Activated T-helper 1 cell treated with anti-CD3 and anti-CD28 coated beads, Interleukin-2, amount 50 U/mL, for 16 hours (primary cell): ENCODE measurements at regions not wholly inside any gene's neighbourhood (a gene's known extent, or its start where the extent isn't known, plus 50 kb on each side); places are given as distances from the start of the nearest gene placed in this dataset.

Experiments
- DNase-seq, 2 donors: peaks; one replicate each; pipeline ENCODE4 v3.0.0-alpha.2; 2020; ENCODE audit warnings: low read depth in 1 of 2, low spot score in 1 of 2

DNA sequence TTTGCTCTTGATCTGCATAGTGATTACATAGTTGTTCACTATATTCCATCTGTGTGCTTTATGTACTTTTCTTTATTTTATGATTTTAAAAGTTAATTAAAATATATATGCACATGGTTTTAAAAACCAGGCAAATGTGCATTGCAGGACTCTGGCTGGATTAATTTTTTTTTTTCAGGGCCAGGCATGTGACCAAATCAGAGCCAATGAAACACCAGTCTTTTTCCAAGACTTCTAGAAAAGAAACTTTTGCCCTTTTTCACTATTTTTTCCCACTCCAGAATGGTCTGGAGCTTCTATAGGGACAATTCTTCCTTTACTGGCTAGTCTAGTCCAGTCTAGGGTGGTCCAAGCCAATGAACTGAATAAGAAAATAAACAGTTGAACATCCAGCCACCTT lies 198.1 kb upstream of the FBXO11 start:
- DNase-seq = no peak

DNA sequence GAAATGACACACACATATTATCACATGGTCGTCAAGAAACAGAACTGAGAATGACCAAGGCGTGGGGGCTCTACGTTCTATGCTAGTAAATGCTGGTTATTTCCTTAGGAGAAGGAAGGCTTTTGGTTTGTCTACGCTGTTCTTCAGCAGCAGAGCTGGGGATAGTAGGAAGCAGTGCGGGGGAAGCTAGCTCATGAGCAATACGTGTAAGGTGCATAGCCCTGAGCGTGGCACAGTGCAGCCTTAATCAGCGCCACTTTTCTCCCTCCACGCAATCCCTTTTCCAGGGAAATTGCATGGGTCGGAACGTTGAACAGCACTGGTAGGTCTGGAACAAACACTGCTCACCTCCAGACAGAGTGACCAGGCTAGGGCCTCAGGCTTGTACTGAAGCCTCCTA lies 199.6 kb upstream of the FBXO11 start:
- DNase-seq = no peak

DNA sequence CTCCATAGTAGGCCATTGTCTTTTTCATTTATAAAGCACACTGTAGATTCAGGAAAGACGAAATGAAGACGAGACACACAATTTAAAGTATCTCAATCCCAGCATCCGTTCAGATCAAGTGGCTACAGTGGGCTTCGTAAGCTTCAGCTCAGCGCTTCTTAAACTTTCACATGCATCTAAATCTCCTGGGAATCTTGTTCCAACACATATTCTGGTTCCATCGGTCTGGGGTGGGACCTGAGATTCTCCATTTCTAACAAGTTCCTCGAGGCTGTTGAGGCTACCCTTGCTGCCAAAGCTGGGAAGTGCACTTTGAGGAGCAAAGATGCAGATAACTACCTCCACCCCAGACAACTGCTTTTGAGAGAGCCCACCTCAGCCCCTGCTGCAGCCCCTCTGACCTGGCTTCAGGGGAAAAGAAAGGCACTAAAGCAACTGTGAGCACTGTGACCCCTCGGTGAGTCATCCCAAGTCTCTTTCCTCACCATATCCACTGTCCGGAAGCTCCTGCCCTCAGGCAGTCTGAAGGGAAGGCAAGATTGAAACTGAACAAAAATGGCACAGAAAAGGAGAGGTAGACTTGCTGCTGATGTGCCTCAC lies 201.1 kb upstream of the FBXO11 start:
- no peak for DNase-seq

DNA sequence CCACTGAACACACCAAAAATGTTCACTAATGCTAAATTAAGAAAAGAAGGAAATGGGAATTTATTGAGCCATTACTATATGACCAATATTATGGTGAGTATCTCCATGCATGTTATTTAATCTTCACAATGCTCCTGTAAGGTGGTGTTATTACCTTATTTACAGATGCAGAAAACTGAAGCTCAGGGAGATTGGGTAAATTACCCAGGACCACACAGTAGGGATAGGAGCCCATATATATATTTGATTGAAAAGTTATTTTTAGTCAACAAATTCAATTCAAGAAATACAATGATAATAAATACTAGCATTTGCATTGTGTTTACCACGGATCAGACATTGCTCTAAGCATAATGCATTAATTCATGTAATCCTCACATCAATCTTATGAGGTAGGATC lies 202.2 kb upstream of the FBXO11 start:
- no peak for DNase-seq

DNA sequence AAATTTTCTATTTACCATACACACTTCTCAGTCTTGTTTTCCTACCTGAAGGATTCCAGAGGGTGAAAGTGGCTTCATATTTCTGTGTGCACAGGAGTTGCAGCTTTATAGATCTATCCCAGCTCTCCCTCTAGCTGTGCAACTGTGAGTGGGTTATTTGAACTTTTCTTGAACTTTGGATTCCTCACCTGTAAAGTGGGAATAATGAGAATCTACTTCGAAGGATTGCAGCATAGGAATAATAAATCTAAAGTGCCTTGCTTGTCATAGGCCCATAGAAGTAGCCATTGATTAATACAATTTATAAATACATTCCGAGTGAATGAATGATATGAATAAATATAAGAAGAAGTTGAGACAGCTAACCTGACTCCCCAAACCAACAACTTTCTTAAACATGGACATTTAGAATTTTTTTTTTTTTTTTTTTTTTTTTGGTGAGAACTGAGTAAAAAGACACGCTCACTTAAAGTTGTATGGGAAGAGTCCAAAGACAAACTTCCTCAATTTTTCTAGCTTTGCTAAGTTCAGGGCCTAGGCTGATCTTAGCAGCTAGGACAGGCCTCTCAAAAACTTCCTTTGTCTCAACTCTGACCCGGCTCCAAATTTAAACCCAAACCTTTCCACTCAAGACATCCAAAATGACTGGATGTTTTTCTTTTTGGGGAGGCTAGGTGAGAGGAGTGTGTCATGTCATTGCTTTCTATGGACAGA lies 203.3 kb upstream of the FBXO11 start:
- no peak for DNase-seq

DNA sequence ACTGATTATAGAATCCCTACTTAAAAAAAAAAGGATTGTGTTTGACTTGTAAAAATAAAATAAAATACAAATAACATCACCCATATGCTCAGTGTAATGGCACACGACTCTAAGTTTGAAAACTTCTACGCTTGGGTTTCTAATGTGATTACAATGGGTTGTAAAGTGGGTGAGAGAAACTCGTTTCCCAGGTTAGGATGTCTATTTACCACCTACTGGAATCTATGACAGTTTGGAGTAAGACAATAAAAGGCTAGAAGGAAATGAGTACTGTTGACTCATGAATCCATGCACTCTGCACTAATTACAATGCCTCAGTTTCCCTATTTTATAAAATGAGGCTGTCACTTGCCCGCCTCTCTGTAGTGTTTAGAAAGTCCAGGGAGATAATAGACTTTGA lies 204.0 kb upstream of the FOXN2 start:
- no peak for DNase-seq

DNA sequence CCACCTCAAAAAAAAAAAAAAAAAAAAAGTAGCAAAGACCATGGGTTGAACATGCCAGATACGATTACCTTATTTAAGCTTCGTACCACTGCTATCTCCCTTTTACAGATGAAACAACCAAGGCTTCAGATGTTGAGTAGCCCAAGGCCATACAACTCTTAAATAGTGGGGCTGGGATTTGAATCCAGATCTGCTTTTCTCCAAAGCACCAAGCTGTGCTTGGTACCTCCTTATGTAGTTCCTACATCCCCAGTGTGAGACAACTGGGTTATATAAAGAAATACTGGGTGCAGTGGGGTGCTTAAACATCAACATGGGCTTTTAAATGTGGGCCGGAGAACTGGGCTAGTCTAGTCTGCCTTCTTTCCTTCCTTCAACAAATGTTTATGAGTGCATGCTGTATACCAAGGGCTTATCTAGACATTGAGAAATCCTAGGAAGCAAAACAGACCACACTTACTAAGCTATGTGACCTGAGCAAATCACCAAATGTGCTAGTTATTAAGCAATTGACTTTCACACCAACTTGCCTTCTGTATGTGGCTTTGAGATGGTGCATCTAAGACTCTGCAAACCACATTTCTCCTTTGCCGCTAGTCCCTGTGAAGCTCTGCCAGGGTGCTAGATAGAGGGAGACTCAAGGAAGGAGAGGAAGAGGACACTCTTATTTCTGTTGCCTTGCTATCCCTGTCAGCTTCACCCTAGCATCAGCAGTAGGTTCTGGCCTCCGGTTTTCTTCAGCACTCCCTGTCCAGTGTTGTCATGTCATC lies 201.4 kb upstream of the FOXN2 start:
- no peak for DNase-seq

DNA sequence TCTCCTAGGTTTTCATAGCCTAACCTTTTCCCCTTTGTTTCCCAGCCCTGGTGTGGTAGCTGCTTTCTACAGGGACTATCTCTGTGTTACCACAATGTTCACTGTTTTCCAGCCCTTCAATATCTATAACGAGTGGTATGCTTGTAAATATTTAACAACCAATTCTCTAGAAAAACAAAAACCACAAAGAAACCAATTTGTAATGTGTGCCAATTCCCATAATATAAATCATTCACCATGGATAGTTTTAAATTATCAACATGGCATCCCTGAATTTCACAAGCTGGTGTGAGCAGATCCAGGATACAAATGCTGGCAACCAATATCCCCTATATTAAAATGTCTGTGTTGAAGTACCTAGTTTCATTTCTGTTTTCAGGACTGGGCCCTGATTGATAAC lies 200.7 kb upstream of the FOXN2 start:
- no peak for DNase-seq

DNA sequence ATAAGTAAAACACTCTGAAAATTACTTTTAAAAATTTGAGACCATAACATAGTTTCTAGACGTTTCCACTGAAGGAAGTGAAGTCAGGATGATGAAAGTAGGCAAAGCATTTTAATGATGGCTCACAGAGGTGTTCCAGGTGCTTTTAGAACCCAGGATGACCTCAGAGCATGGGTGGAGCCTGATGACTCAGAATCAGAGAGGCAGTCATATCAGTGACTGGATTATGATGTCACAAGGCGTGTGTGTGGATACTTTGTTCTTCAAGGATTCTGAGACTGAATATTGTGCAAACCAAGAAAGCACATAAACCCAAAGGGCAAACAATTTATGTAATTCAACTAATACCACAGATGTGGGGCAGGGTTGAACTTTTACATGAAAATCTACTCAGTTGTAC lies 200.2 kb upstream of the FOXN2 start:
- peak in 1 of 2 donors; percentile 13 for DNase-seq

DNA sequence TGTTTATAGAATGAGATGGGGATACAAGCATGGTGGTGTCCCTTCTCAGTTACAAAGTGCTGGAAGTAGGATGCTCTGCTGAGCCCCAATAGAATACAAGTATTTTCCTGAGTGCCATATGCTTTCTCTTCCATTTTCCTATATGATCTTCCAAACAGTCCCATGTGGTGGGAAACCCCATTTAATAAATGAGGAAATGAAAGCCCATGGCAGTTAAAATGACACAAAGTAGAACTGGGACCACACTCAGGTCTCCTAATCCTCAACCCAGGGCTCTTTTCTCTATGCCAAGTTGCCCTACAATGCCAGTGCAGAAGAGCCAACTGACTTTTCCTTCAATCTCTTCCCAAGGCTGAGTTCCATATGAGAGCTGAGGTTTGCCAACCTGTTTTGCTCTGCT lies 198.0 kb upstream of the FOXN2 start:
- no peak for DNase-seq

DNA sequence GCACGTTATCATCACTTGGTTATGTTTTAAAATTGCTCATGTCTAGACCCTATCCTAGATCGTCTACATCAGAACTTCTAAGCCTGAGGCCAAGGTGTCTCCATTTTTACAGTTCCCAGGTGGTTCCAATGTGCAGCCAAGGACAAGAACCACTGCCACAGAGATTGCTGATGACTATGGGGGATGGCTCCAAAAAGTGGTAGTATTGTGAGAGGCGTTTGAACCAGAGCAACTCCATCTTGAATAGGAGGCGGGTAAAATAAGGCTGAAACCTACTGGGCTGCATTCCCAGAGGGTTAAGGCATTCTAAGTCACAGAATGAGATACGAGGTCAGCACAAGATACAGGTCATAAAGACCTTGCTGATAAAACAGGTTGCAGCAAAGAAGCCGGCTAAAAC lies 195.6 kb upstream of the FOXN2 start:
- DNase-seq = no peak

DNA sequence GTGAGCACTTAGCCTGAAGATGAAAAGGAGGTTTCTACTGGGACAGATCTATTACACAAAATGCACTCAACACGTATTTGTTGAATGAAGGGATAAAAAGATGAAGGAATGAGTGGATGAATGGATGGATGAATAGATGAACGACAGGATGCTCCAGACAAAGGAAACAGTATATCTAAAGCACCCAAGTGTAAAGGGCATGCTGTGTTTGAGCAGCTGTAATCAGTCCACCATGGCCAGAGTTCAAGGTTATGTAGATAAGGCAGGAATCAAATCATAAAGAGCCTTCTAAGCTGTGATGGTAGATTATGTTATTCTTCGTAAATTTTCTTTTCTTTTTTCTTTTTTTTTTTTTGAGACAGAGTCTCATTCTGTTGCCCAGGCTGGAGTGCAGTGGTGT lies 194.4 kb upstream of the FOXN2 start:
- no peak for DNase-seq

DNA sequence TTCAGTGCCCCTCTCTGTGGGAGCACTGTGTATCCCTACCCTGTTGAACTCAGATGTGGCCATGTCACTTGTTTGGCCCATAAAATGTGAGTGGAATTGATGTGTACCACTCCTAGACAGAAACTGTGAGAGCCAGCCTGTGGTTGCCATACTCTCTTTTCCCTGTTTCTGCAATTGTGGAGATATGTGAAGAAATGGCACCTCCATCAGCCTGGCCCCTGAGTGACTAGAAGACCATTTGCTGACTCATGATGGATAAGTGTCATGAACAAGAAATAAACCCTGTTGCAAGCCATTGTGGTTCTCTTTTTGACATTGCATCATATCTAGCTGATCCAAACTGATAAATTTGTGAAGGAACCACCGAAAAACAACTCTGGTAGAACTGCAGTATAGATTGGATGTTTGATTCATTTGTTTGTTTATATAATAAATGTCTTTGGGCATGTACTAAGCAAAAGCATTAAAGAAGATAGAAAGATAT lies 193.7 kb upstream of the FOXN2 start:
- DNase-seq = no peak

DNA sequence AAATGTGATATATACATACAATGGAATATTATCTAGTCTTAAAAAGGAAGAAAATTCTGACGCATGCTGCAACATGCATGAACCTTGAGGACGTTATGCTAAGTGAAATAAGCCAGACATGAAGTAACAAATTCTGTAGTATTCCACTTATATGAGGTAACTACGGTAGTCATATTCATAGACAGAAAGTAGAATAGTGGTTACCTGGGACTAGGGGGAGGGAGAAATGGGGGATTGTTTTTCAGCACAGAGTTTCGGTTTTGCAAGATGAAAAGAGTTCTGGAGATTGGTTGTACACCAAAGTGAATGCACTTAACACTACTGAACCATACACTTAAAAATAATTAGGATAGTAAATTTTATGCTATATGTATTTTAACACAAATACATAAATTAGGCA lies 192.3 kb upstream of the FOXN2 start:
- no peak for DNase-seq

DNA sequence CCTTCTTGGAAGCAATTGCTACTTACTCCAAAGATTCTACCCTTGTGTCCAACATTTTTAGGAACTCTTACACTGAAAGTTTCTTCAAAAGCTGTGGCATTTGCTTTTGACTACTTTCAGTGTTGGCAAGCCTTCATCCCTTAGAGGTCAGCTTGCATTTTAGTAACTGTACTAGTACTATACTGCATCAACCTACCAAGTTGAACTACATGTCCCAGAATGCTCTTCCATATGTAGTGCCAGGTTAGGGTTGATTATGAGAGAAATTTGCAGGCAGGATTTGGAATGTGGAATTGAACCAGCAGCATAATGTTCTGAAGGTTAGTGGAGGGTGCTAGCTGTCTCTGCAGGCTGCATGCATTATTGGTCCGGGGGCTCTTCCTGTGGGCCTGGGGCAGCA lies 189.9 kb upstream of the FOXN2 start:
- DNase-seq = no peak

DNA sequence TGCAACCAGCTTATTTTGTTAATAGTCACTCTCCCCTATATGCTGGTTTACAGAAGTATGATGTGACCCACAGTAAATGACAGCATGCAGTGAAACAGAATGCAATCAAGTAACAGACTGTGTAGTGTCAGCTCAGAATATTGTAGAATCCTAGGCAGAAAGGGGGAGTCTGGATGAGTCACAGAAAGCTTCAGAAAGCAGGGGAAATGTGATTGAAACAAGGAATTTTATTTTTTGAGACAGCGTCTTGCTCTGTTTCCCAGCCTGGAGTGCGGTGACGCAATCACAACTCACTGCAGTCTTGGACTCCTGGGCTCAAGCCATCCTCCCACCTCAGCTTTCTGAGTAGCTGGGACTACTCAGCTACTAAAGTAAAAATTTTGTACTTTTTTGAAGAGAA lies 188.3 kb upstream of the FOXN2 start:
- DNase-seq = no peak

DNA sequence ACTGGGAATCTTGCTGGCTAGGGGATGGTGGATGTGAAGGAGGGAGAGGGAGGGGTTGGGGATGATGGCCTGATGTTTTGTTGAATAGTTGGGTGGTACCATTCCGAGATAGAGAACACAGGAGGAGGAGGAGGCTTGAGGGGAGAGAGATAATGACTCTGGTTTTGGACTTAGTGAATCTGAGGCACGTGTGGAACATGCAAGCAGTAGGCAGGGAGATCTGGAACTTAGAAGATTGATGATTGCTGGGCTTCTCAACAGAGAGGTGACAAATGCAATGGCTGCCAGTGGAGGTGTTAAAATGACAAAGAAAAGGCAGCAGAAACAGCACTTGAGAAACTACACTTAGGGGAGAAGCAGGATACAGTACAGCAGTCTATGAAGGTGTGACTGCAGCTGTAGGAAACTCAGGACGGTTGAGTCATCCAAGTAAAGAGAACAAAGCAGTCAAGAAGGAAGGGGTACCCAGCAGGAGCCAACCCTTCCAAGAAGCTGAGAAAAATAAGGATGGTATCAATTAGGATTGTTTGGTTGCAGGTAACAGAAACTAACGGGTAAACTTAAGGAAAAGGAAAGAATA lies 186.8 kb upstream of the FOXN2 start:
- no peak for DNase-seq

DNA sequence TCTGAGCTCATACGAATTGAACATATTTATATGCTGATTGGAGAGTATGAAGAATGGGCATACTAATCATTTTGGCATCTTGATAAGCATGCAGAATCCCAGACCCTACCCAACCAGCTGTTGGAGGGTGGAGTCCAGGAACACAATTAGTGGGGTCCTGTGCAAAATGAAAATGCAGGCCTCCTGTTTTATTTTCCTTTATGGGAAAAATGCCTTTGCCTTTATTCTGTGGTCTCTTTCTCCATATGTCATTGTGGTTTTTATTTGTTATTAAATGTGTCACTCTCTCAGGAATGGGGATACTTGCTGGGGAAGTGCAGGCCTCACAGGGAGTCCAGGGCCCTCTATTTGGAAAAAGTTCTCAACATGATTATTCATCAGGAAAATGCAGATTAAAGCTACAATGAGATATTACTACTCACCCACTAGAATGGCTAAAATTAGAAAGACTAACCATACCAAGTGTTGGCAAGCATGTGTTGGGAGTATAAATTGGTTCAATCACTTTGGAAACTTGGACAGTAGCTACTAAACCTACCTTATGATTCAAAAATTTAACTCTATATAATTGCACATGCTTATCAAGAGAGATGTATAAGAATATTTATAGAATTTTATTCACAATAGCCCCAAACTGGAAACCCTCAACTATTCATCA lies 185.1 kb upstream of the FOXN2 start:
- DNase-seq = no peak

DNA sequence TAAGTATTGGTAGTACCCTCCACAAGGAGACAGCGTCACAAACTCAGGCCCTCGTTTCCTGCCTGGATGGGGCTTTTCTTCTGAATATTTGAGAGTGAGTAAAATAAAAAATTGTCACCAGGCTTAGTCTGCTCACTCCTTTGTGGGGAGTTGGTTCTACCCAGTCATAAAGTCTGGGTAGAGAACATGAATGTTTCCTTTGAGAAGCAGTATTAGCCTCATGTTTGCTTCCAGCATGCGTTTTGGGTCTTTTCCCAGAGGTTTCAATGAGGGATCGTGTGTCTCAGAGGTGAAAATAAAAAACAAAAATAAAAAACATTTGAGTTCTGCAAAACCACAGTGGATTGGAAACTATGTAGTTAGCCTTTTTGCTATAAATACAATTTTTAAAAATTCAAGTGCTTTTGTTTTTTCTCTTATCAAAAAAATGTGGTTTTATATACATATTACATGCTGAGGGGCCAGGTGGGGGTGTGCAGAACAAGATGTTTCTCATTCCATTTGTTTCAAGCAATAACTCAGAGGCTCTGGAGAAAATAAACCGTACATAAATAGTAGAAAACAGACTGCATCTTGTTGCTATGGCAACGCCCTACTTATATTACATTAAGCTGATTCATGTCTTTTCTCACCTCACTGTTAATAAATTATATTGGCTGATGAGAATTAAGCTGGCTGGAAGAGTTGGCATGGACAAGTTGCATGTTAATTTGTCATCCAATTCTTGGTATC lies 182.8 kb upstream of the FOXN2 start:
- DNase-seq = no peak

DNA sequence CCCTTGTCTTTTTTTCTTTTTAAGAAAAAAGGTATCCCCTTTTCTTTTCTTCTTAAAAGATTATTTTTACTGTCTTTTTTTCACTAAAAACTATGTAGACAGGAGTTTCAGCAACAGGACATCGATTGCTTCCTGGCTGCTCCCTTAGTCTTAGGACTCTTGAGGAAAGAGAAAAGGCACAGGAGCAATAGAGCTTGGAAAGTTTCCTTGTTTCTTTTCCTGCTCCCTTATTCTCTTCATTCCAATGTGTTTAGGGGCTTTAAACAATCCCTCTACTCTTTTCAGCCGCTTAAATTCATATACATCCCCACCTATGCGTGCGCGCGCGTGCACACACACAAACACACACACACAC lies 182.2 kb upstream of the FOXN2 start:
- no peak for DNase-seq

DNA sequence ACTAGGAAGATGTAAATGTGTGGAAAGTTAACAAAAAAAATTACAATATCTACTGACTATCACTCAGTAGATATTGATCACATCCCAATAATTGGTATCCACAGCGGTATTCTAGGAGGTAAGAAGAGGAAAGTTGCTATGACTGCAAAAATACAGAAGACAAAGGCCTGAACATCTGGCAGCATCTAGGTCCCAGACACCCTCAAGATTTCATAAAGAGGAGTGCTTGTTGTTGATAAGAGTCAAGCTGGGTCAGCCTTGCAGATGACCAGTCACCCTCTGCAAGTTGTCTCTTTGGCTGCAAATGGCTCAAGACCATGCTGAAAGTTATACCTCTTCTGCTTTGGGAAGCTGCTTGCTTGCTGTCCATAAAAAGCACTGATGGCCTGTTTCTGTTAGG lies 179.8 kb upstream of the FOXN2 start:
- no peak for DNase-seq
